ENCODE measurements at regions not wholly inside any gene's neighbourhood (a gene's known extent, or its start where the extent isn't known, plus 50 kb on each side); places are given as distances from the start of the nearest gene placed in this dataset.

DNA sequence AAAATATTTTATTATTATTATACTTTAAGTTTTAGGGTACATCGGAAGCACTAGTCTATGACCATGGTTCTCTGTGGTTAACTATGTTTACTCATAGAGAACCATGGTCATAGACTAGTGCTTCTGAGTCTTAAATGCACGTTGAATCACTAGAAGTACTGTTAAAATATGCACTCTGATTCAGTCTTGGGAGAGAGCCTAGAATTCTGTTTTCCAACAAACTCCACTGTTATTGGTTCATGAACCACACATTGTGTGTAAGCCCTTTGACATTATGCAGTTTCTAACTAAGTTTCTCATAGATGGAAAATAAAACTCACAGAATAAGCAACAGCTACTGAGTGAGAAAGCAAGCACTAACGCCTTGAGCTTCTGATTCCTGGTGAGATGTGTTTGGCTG, 1120.6 kb downstream of the SORCS1 start:
- H3K27ac ChIP-seq (ENCODE audit: low read depth, low read length): no peak overlapping the region
- no peak for DNase-seq (ENCODE audit: insufficient read length, low spot score, missing footprints)
- no peaks in the 10 kb centered on the region for H3K9me3 ChIP-seq (ENCODE audit: low read depth, low read length)
- no peaks in the 10 kb centered on the region for H3K4me1 ChIP-seq (ENCODE audit: insufficient read depth, low read length)
- H2AFZ ChIP-seq (ENCODE audit: low read length): no peak overlapping the region
- H4K20me1 ChIP-seq (ENCODE audit: insufficient read depth, low read length): no peaks in the 10 kb centered on the region
- H3K4me3 ChIP-seq (ENCODE audit: insufficient read depth, low read length): no peak overlapping the region
- TF ChIP-seq, protein P1, sequence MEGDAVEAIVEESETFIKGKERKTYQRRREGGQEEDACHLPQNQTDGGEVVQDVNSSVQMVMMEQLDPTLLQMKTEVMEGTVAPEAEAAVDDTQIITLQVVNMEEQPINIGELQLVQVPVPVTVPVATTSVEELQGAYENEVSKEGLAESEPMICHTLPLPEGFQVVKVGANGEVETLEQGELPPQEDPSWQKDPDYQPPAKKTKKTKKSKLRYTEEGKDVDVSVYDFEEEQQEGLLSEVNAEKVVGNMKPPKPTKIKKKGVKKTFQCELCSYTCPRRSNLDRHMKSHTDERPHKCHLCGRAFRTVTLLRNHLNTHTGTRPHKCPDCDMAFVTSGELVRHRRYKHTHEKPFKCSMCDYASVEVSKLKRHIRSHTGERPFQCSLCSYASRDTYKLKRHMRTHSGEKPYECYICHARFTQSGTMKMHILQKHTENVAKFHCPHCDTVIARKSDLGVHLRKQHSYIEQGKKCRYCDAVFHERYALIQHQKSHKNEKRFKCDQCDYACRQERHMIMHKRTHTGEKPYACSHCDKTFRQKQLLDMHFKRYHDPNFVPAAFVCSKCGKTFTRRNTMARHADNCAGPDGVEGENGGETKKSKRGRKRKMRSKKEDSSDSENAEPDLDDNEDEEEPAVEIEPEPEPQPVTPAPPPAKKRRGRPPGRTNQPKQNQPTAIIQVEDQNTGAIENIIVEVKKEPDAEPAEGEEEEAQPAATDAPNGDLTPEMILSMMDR (IDR thresholded peaks at IDR 0.05; ENCODE audit: extremely low read depth, low read depth, low read length): no peak
- no peaks in the 10 kb centered on the region for H3K27me3 ChIP-seq (ENCODE audit: insufficient read depth, low read length)
- no peak overlapping the region for H3K4me2 ChIP-seq (ENCODE audit: insufficient read depth, low read length)
- no peaks in the 10 kb centered on the region for H3K79me2 ChIP-seq (ENCODE audit: insufficient read depth, low read length)
- H3K36me3 ChIP-seq (ENCODE audit: insufficient read depth, low read length): no peaks in the 10 kb centered on the region

DNA sequence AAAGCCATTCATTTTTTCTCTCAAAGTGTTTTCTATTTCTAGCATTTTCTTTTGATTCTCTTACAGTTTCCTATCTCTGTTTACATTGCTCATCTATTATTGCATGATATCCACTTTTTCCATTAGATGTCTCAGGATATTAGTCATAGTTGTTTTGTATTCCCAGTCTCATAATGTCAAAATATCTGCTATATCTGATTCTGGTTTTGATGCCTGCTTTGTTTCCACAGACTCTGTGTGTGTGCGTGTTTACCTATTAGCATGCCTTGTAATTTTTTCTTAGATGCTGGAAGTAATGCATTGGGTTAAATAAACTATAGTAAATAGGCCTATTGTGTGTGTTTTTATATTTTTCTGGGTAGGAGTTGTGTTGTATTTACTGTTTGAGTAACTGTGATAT, 1126.3 kb downstream of the SORCS1 start:
- H3K36me3 ChIP-seq (ENCODE audit: insufficient read depth, low read length): no peaks in the 10 kb centered on the region
- no peak overlapping the region for H3K4me3 ChIP-seq (ENCODE audit: insufficient read depth, low read length)
- TF ChIP-seq, protein P1 (IDR thresholded peaks at IDR 0.05; ENCODE audit: extremely low read depth, low read depth, low read length): no peak
- no peaks in the 10 kb centered on the region for H3K4me1 ChIP-seq (ENCODE audit: insufficient read depth, low read length)
- no peak overlapping the region for H3K27ac ChIP-seq (ENCODE audit: low read depth, low read length)
- H3K27me3 ChIP-seq (ENCODE audit: insufficient read depth, low read length): no peaks in the 10 kb centered on the region
- no peaks in the 10 kb centered on the region for H4K20me1 ChIP-seq (ENCODE audit: insufficient read depth, low read length)
- DNase-seq (ENCODE audit: insufficient read length, low spot score, missing footprints): no peak
- no peak overlapping the region for H3K4me2 ChIP-seq (ENCODE audit: insufficient read depth, low read length)
- H2AFZ ChIP-seq (ENCODE audit: low read length): no peak overlapping the region
- no peaks in the 10 kb centered on the region for H3K79me2 ChIP-seq (ENCODE audit: insufficient read depth, low read length)
- H3K9me3 ChIP-seq (ENCODE audit: low read depth, low read length): no peaks in the 10 kb centered on the region

DNA sequence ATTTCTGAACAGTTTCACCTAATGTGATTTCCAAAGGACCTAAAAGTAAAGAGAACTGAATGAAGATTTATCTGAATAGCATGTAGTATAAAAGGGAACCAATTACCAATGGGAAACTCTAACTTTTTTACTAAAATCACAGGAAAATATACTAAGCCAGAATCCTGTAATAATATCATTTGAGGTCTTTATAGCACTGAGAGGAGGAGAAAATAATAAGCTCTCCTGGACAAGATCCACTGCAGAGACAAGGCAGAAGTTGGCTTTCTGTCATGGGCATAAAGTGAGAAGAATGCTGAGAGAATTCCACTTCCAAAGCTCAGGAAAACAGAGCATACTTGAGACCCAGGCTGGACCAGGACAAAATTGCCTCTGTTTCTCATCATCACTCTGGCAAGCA, 1131.4 kb downstream of the SORCS1 start:
- H3K36me3 ChIP-seq (ENCODE audit: insufficient read depth, low read length): no peaks in the 10 kb centered on the region

DNA sequence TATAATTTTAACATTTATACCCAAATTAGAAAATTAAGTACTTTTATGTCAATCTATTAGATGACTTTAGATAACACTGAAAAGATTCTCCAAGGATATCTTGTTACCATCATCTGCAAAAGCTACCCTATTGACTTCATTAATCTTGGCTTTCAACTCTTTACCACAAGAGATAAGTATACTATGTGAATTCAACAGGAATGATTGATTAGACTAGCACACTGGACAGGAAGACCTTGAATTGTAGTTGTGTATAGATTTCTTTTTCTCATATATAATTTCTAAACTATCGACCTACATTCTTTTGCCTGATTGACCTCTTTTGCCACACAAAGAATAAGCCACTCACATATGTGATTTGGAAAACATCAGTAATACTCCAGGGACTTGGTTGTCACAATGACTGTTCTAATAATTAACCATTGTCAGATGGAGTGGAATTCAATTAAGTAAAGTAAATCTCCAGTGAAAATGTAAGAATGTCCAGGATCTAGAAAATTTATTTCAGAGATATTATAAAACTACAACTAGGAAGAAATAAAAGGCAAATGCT, 1132.0 kb downstream of the SORCS1 start:
- Histone ChIP-seq H3K4me1 (ENCODE audit: insufficient read depth, low read length) (no peaks in the 10 kb centered on the region), H3K27ac (ENCODE audit: low read depth, low read length) (no peak overlapping the region), H3K9me3 (ENCODE audit: low read depth, low read length) (peaks cover 6% of the 10 kb centered on the region), H3K79me2 (ENCODE audit: insufficient read depth, low read length) (no peaks in the 10 kb centered on the region), H3K36me3 (ENCODE audit: insufficient read depth, low read length) (no peaks in the 10 kb centered on the region), H3K4me2 (ENCODE audit: insufficient read depth, low read length) (no peak overlapping the region), H3K4me3 (ENCODE audit: insufficient read depth, low read length) (no peak overlapping the region), H2AFZ (ENCODE audit: low read length) (no peak overlapping the region), H4K20me1 (ENCODE audit: insufficient read depth, low read length) (no peaks in the 10 kb centered on the region), H3K27me3 (ENCODE audit: insufficient read depth, low read length) (no peaks in the 10 kb centered on the region)
- DNase-seq (ENCODE audit: insufficient read length, low spot score, missing footprints): no peak
- TF ChIP-seq, protein P1 (IDR thresholded peaks at IDR 0.05; ENCODE audit: extremely low read depth, low read depth, low read length): no peak

More for the DNA sequence above, 1131.4 kb downstream of the SORCS1 start:
- peaks cover 6% of the 10 kb centered on the region for H3K9me3 ChIP-seq (ENCODE audit: low read depth, low read length)
- H3K4me2 ChIP-seq (ENCODE audit: insufficient read depth, low read length): no peak overlapping the region
- no peaks in the 10 kb centered on the region for H3K27me3 ChIP-seq (ENCODE audit: insufficient read depth, low read length)
- H3K79me2 ChIP-seq (ENCODE audit: insufficient read depth, low read length): no peaks in the 10 kb centered on the region
- no peaks in the 10 kb centered on the region for H3K4me1 ChIP-seq (ENCODE audit: insufficient read depth, low read length)
- TF ChIP-seq, protein P1 (IDR thresholded peaks at IDR 0.05; ENCODE audit: extremely low read depth, low read depth, low read length): no peak
- no peak for DNase-seq (ENCODE audit: insufficient read length, low spot score, missing footprints)
- H2AFZ ChIP-seq (ENCODE audit: low read length): no peak overlapping the region
- H4K20me1 ChIP-seq (ENCODE audit: insufficient read depth, low read length): no peaks in the 10 kb centered on the region
- H3K27ac ChIP-seq (ENCODE audit: low read depth, low read length): no peak overlapping the region
- H3K4me3 ChIP-seq (ENCODE audit: insufficient read depth, low read length): no peak overlapping the region
